ENCODE measurements at regions not wholly inside any gene's neighbourhood (a gene's known extent, or its start where the extent isn't known, plus 50 kb on each side); places are given as distances from the start of the nearest gene placed in this dataset.

GRCh38 chr5:96529559-96529958 is 96.5 kb upstream of the PCSK1 start:
- H4K20me1 ChIP-seq (ENCODE audit: insufficient read depth) = no peaks in the 10 kb centered on the region
- CTCF ChIA-PET = no interaction called here
- intact Hi-C loops (cut with micrococcal nuclease) = no loop called here
- DNase-seq (ENCODE audit: low read depth, low spot score) (no peak), ATAC-seq (no peak)
- H3K27ac ChIP-seq (ENCODE audit: low read depth, low read length) = no peak overlapping the region
- no peaks in the 10 kb centered on the region for H3K4me1 ChIP-seq (ENCODE audit: control insufficient read depth in 1 of 2, insufficient read depth in 2 of 2, low read length in 2 of 2)
- H3K79me2 ChIP-seq (ENCODE audit: insufficient read depth, low read length) = no peaks in the 10 kb centered on the region
- no peak overlapping the region for H3K4me3 ChIP-seq (replicated peaks in 1 of 2; ENCODE audit: low read depth in 1 of 2, low read length in 2 of 2)
- no TSS peak for BruUV-seq (replicated peaks)
- POLR2A ChIA-PET = no interaction called here
- no peaks in the 10 kb centered on the region for H3K9me3 ChIP-seq (ENCODE audit: control insufficient read depth in 1 of 2, insufficient read depth in 1 of 2, low read depth in 1 of 2, low read length in 2 of 2)
- no peaks in the 10 kb centered on the region for H3K36me3 ChIP-seq (ENCODE audit: control insufficient read depth in 1 of 2, insufficient read depth in 2 of 2, low read length in 2 of 2)
- no peak overlapping the region for H3K4me2 ChIP-seq (ENCODE audit: low read length)
- RAD21 ChIA-PET (ENCODE audit: low non-redundant PET in 1 of 2, low total read pairs in 2 of 2, uncharacterized antibody in 2 of 2, unreplicated experiment in 2 of 2) = no interaction called here
- no peak overlapping the region for H2AFZ ChIP-seq (ENCODE audit: low read depth, low read length, poor library complexity, severe bottlenecking)
- no peaks in the 10 kb centered on the region for H3K9me2 ChIP-seq (ENCODE audit: insufficient read depth)
- H3K9ac ChIP-seq (ENCODE audit: low read length) = no peak overlapping the region
- no peak for TF ChIP-seq ATF3 (IDR thresholded peaks at IDR 0.05)
- TF ChIP-seq CTCF (IDR thresholded peaks at IDR 0.05 in 2 of 3, conservative IDR thresholded peaks at IDR 0.05 in 1 of 3; ENCODE audit: borderline replicate concordance in 1 of 3, insufficient read depth in 1 of 3, low read depth in 2 of 3, low read length in 2 of 3) = no peak
- TF ChIP-seq REST (IDR thresholded peaks at IDR 0.05; ENCODE audit: low read depth) = no peak
- TF ChIP-seq SP1 (IDR thresholded peaks at IDR 0.05; ENCODE audit: low read depth) = no peak
- no peaks in the 10 kb centered on the region for H3K27me3 ChIP-seq (ENCODE audit: insufficient read depth, low read length)

Measured in HCT116 (cell line).